H9 (cell line): ENCODE measurements at regions not wholly inside any gene's neighbourhood (a gene's known extent, or its start where the extent isn't known, plus 50 kb on each side); places are given as distances from the start of the nearest gene placed in this dataset.

ENCODE experiments used
- DNase-seq: peaks from one replicate; pipeline ENCODE4 v3.0.0-alpha.2; 2017
- H2AFZ ChIP-seq: one replicate; pipeline ENCODE4 v1.6.1; 2013; ENCODE audit warnings: mild to moderate bottlenecking, low read length, control low read depth, moderate library complexity
- H2AK5ac ChIP-seq: 2 replicates; pipeline ENCODE4 v1.6.1; 2013; ENCODE audit warnings: low read length, control low read depth, mixed read lengths; ENCODE audit not compliant: insufficient read length
- H2BK120ac ChIP-seq: one replicate; pipeline ENCODE4 v1.6.1; 2013; ENCODE audit warnings: low read depth, mild to moderate bottlenecking, low read length, control low read depth, inconsistent platforms; ENCODE audit not compliant: poor library complexity, severe bottlenecking
- H2BK12ac ChIP-seq: 2 replicates; pipeline ENCODE4 v1.6.1; 2013; ENCODE audit warnings: low read length, control low read depth, mixed read lengths, low read depth; ENCODE audit not compliant: insufficient read length
- H2BK15ac ChIP-seq: 2 replicates; pipeline ENCODE4 v1.6.1; 2013; ENCODE audit warnings: low read depth, low read length, control low read depth
- H2BK20ac ChIP-seq: one replicate; pipeline ENCODE4 v1.6.1; 2013; ENCODE audit warnings: low read depth, mild to moderate bottlenecking, low read length, control low read depth, inconsistent platforms; ENCODE audit not compliant: poor library complexity, severe bottlenecking
- H2BK5ac ChIP-seq: 2 replicates; pipeline ENCODE4 v1.6.1; 2013; ENCODE audit warnings: low read length, control low read depth, mixed read lengths; ENCODE audit not compliant: insufficient read length
- H3K14ac ChIP-seq: 2 replicates; pipeline ENCODE4 v1.6.1; 2013; ENCODE audit warnings: low read length, control low read depth; ENCODE audit not compliant: insufficient read depth
- H3K18ac ChIP-seq: 2 replicates; pipeline ENCODE4 v1.6.1; 2013; ENCODE audit warnings: low read depth, mild to moderate bottlenecking, mixed read lengths, low read length, control low read depth; ENCODE audit not compliant: insufficient read length
- H3K23ac ChIP-seq: 2 replicates; pipeline ENCODE4 v1.6.1; 2013; ENCODE audit warnings: low read length, control low read depth, mixed read lengths, low read depth; ENCODE audit not compliant: insufficient read length
- H3K23me2 ChIP-seq: 2 replicates; pipeline ENCODE4 v1.6.1; 2013; ENCODE audit warnings: low read depth, mild to moderate bottlenecking, mixed read lengths, low read length, control low read depth; ENCODE audit not compliant: insufficient read length, poor library complexity, severe bottlenecking
- H3K27ac ChIP-seq: 2 replicates; pipeline ENCODE4 v1.5.1; 2013; ENCODE audit warnings: low read length, control low read depth, mixed read lengths, low read depth; ENCODE audit not compliant: insufficient read length
- H3K27me3 ChIP-seq: 2 replicates; pipeline ENCODE4 v1.6.1; 2013; ENCODE audit warnings: low read length, control low read depth, inconsistent platforms; ENCODE audit not compliant: insufficient read depth
- H3K4ac ChIP-seq: 2 replicates; pipeline ENCODE4 v1.6.1; 2013; ENCODE audit warnings: low read depth, mild to moderate bottlenecking, control low read depth, inconsistent platforms, low read length, moderate library complexity
- H3K4me1 ChIP-seq: 2 replicates; pipeline ENCODE4 v1.6.1; 2013; ENCODE audit warnings: low read length, control low read depth, inconsistent platforms; ENCODE audit not compliant: insufficient read depth
- H3K4me2 ChIP-seq: 2 replicates; pipeline ENCODE4 v1.6.1; 2013; ENCODE audit warnings: low read length, control low read depth, mixed read lengths; ENCODE audit not compliant: insufficient read length, insufficient read depth
- H3K56ac ChIP-seq: 2 replicates; pipeline ENCODE4 v1.6.1; 2013; ENCODE audit warnings: low read depth, mild to moderate bottlenecking, mixed read lengths, low read length, control low read depth; ENCODE audit not compliant: insufficient read length
- H3K79me1 ChIP-seq: 2 replicates; pipeline ENCODE4 v1.6.1; 2013; ENCODE audit warnings: low read depth, mild to moderate bottlenecking, moderate library complexity, low read length, control low read depth, inconsistent platforms; ENCODE audit not compliant: insufficient read depth, poor library complexity, severe bottlenecking
- H3K79me2 ChIP-seq: 2 replicates; pipeline ENCODE4 v1.6.1; 2013; ENCODE audit warnings: low read length, control low read depth, inconsistent platforms; ENCODE audit not compliant: insufficient read depth
- H3K9ac ChIP-seq: 2 replicates; pipeline ENCODE4 v1.6.1; 2013; ENCODE audit warnings: low read length, control low read depth, mixed read lengths; ENCODE audit not compliant: insufficient read length; ENCODE audit errors: extremely low read depth
- H3K9me3 ChIP-seq: one replicate; pipeline ENCODE4 v1.6.1; 2013; ENCODE audit warnings: low read depth, low read length, inconsistent platforms; ENCODE audit not compliant: control insufficient read depth
- H3T11ph ChIP-seq: one replicate; pipeline ENCODE4 v1.6.1; 2013; ENCODE audit warnings: mild to moderate bottlenecking, low read length, control low read depth, inconsistent platforms
- H4K20me1 ChIP-seq: one replicate; pipeline ENCODE4 v1.6.1; 2013; ENCODE audit not compliant: control insufficient read depth, insufficient read length, insufficient read depth
- H4K5ac ChIP-seq: 2 replicates; pipeline ENCODE4 v1.6.1; 2013; ENCODE audit warnings: low read depth, mild to moderate bottlenecking, mixed read lengths, low read length, control low read depth; ENCODE audit not compliant: insufficient read length
- H4K8ac ChIP-seq: replicated peaks from 2 replicates; pipeline ENCODE4 v1.6.1; 2013; ENCODE audit warnings: low read length, control low read depth, mixed read lengths, low read depth; ENCODE audit not compliant: insufficient read length
- H4K91ac ChIP-seq: 2 replicates; pipeline ENCODE4 v1.6.1; 2013; ENCODE audit warnings: low read depth, mild to moderate bottlenecking, moderate library complexity, mixed read lengths, low read length, control low read depth; ENCODE audit not compliant: insufficient read length
- H3K27ac Mint-ChIP-seq, 3 experiments: 2 replicates in 2 of 3; 3 replicates in 1 of 3; pipeline ENCODE4 v1.8.0; 2020 to 2021; ENCODE audit warnings: mixed read lengths in 3 of 3, mild to moderate bottlenecking in 1 of 3, moderate library complexity in 1 of 3
- H3K27me3 Mint-ChIP-seq: 2 replicates; pipeline ENCODE4 v1.8.0; 2021; ENCODE audit warnings: low read depth, mild to moderate bottlenecking, moderate library complexity, mixed read lengths
- H3K36me3 Mint-ChIP-seq, 3 experiments: 2 replicates in 2 of 3; 3 replicates in 1 of 3; pipeline ENCODE4 v1.8.0; 2020 to 2021; ENCODE audit warnings: low read depth in 3 of 3, mixed read lengths in 3 of 3; ENCODE audit not compliant: insufficient read depth in 1 of 3
- H3K4me1 Mint-ChIP-seq, 2 experiments: 2 replicates each; pipeline ENCODE4 v1.8.0; 2020; ENCODE audit warnings: mixed read lengths in 2 of 2
- H3K4me3 Mint-ChIP-seq, 2 experiments: 2 replicates in 1 of 2; 3 replicates in 1 of 2; pipeline ENCODE4 v1.8.0; 2020 to 2021; ENCODE audit warnings: mild to moderate bottlenecking in 2 of 2, mixed read lengths in 2 of 2, moderate library complexity in 1 of 2
- H3K9me3 Mint-ChIP-seq, 2 experiments: 2 replicates in 1 of 2; 3 replicates in 1 of 2; pipeline ENCODE4 v1.8.0; 2020; ENCODE audit warnings: mild to moderate bottlenecking in 2 of 2, mixed read lengths in 2 of 2, moderate library complexity in 1 of 2
- CTCF ChIP-seq: fragments of 200-600 bp; sonication (generic); conservative IDR thresholded peaks from 3 replicates; pipeline ENCODE4 v1.8.0; 2021; ENCODE audit warnings: antibody characterized with exemption, mild to moderate bottlenecking
- WGBS: extraction: QIAGEN DNeasy Blood & Tissue Kit; methylation state at CpG from one replicate; pipeline ENCODE4 v1.1.7; 2013; ENCODE audit warnings: missing lambda C conversion rate, low lambda C conversion rate, mixed read lengths; ENCODE audit not compliant: insufficient read length; ENCODE audit errors: extremely low coverage; 5-methylcytosine and 5-hydroxymethylcytosine counted together

GRCh38 chr2:116444256-116444872 lies 1370.1 kb upstream of the DDX18 start:
- H4K91ac ChIP-seq = no peak overlapping the region
- H3K27me3 ChIP-seq = no peaks in the 10 kb centered on the region
- H4K8ac ChIP-seq = no peak overlapping the region
- peaks cover 15 to 18% of the 10 kb centered on the region in 2 experiments; a peak in 4 of 5 replicates for H3K9me3 Mint-ChIP-seq
- no peak overlapping the region for H2AFZ ChIP-seq
- H3K9ac ChIP-seq = no peak overlapping the region
- no peak overlapping the region for H2BK15ac ChIP-seq
- TF ChIP-seq CTCF = no peak
- H4K20me1 ChIP-seq = no peaks in the 10 kb centered on the region
- H3K27me3 Mint-ChIP-seq = no peaks in the 10 kb centered on the region
- H2BK120ac ChIP-seq = no peak overlapping the region
- no peak overlapping the region for H3K23ac ChIP-seq
- no peak overlapping the region for H2BK5ac ChIP-seq
- no peak overlapping the region for H3K14ac ChIP-seq
- H3K4me1 ChIP-seq = no peaks in the 10 kb centered on the region
- H3K79me1 ChIP-seq = no peaks in the 10 kb centered on the region
- H2AK5ac ChIP-seq = no peak overlapping the region
- H2BK12ac ChIP-seq = no peak overlapping the region
- no peak overlapping the region for H2BK20ac ChIP-seq
- no peaks in the 10 kb centered on the region for H3K4me1 Mint-ChIP-seq
- no CpG with 5 or more reads among the region's 1 CpG for WGBS
- H3K9me3 ChIP-seq = no peaks in the 10 kb centered on the region
- H3K18ac ChIP-seq = no peak overlapping the region
- H3K56ac ChIP-seq = no peak overlapping the region
- no peak for DNase-seq
- H3T11ph ChIP-seq = no peak overlapping the region
- H4K5ac ChIP-seq = no peak overlapping the region
- H3K23me2 ChIP-seq = no peaks in the 10 kb centered on the region
- H3K4me3 Mint-ChIP-seq = no peak overlapping the region
- no peak overlapping the region for H3K4me2 ChIP-seq
- no peak overlapping the region for H3K4ac ChIP-seq
- no peak overlapping the region for H3K27ac Mint-ChIP-seq
- peaks cover 3 to 16% (median 5%) of the 10 kb centered on the region in 3 experiments; a peak in 4 of 7 replicates for H3K36me3 Mint-ChIP-seq
- no peak overlapping the region for H3K27ac ChIP-seq
- no peaks in the 10 kb centered on the region for H3K79me2 ChIP-seq
